Astrocyte (in vitro differentiated cells and primary cell): ENCODE measurements at regions not wholly inside any gene's neighbourhood (a gene's known extent, or its start where the extent isn't known, plus 50 kb on each side); places are given as distances from the start of the nearest gene placed in this dataset.

Experiments used
- DNase-seq: peaks from one replicate; pipeline ENCODE4 v3.0.0-alpha.2; 2010; ENCODE audit warnings: low read depth
- FAIRE-seq: peaks from 2 replicates; lab custom pipeline; 2011; peaks lifted over from hg19 to GRCh38; lab: Jason Lieb, UNC
- H2AFZ ChIP-seq: 2 replicates; pipeline ENCODE4 v1.6.0; 2012; ENCODE audit warnings: low read depth, low read length, inconsistent platforms
- H3K27ac ChIP-seq: 2 replicates; pipeline ENCODE4 v1.5.1; 2011; ENCODE audit warnings: low read depth, low read length, inconsistent platforms
- H3K27me3 ChIP-seq: 2 replicates; pipeline ENCODE4 v1.6.0; 2011; ENCODE audit warnings: low read length, inconsistent platforms; ENCODE audit not compliant: insufficient read depth
- H3K36me3 ChIP-seq: 2 replicates; pipeline ENCODE4 v1.5.1; 2011; ENCODE audit warnings: low read length, inconsistent platforms; ENCODE audit not compliant: insufficient read depth
- H3K4me1 ChIP-seq: 2 replicates; pipeline ENCODE4 v1.5.1; 2011; ENCODE audit warnings: low read length, inconsistent platforms; ENCODE audit not compliant: insufficient read depth
- H3K4me2 ChIP-seq: 2 replicates; pipeline ENCODE4 v1.6.0; 2012; ENCODE audit warnings: low read length, inconsistent platforms
- H3K4me3 ChIP-seq: 2 replicates; pipeline ENCODE4 v1.5.1; 2011; ENCODE audit warnings: low read depth, mild to moderate bottlenecking, low read length, inconsistent platforms; ENCODE audit not compliant: insufficient read depth
- H3K79me2 ChIP-seq: 2 replicates; pipeline ENCODE4 v1.6.0; 2012; ENCODE audit warnings: mild to moderate bottlenecking, low read length, inconsistent platforms; ENCODE audit not compliant: insufficient read depth
- H3K9ac ChIP-seq: 2 replicates; pipeline ENCODE4 v1.6.0; 2012; ENCODE audit warnings: mild to moderate bottlenecking, low read length, inconsistent platforms
- H3K9me3 ChIP-seq: 2 replicates; pipeline ENCODE4 v1.5.1; 2012; ENCODE audit warnings: low read depth, mild to moderate bottlenecking, low read length, inconsistent platforms; ENCODE audit not compliant: insufficient read depth
- H4K20me1 ChIP-seq: 2 replicates; pipeline ENCODE4 v1.6.0; 2012; ENCODE audit warnings: low read length, inconsistent platforms; ENCODE audit not compliant: insufficient read depth
- H3K27ac Mint-ChIP-seq: one replicate; pipeline ENCODE4 v1.8.0; 2021; ENCODE audit warnings: mild to moderate bottlenecking, mixed read lengths; ENCODE audit not compliant: unreplicated experiment
- H3K27me3 Mint-ChIP-seq: one replicate; pipeline ENCODE4 v1.8.0; 2021; ENCODE audit warnings: low read depth, mixed read lengths; ENCODE audit not compliant: unreplicated experiment
- H3K36me3 Mint-ChIP-seq: one replicate; pipeline ENCODE4 v1.8.0; 2021; ENCODE audit warnings: low read depth, mixed read lengths; ENCODE audit not compliant: unreplicated experiment
- H3K4me1 Mint-ChIP-seq: one replicate; pipeline ENCODE4 v1.8.0; 2021; ENCODE audit warnings: low read depth, mixed read lengths; ENCODE audit not compliant: unreplicated experiment
- H3K4me3 Mint-ChIP-seq: one replicate; pipeline ENCODE4 v1.8.0; 2021; ENCODE audit warnings: mild to moderate bottlenecking, moderate library complexity, mixed read lengths; ENCODE audit not compliant: unreplicated experiment
- H3K9me3 Mint-ChIP-seq: one replicate; pipeline ENCODE4 v1.8.0; 2021; ENCODE audit warnings: mild to moderate bottlenecking, mixed read lengths; ENCODE audit not compliant: unreplicated experiment
- CTCF ChIP-seq: IDR thresholded peaks from 2 replicates; pipeline ENCODE4 v1.5.1; 2011; ENCODE audit warnings: low read depth, mild to moderate bottlenecking, inconsistent platforms, low read length, moderate library complexity; ENCODE audit not compliant: insufficient read depth
- EZH2 ChIP-seq: IDR thresholded peaks from 2 replicates; pipeline ENCODE4 v1.6.1; 2012; ENCODE audit warnings: mild to moderate bottlenecking, low read length, inconsistent platforms; ENCODE audit not compliant: insufficient read depth

GRCh38 chr6:82038631-82039030 lies 208.9 kb downstream of the IBTK start:
- H3K4me2 ChIP-seq: no peak overlapping the region
- Mint-ChIP-seq H3K4me1 (peaks cover 7% of the 10 kb centered on the region), H3K4me3 (no peak overlapping the region), H3K9me3 (no peaks in the 10 kb centered on the region), H3K27ac (no peak overlapping the region), H3K36me3 (no peaks in the 10 kb centered on the region), H3K27me3 (no peaks in the 10 kb centered on the region)
- H3K27ac ChIP-seq: no peak overlapping the region
- H3K79me2 ChIP-seq: no peaks in the 10 kb centered on the region
- no peaks in the 10 kb centered on the region for H3K36me3 ChIP-seq
- H4K20me1 ChIP-seq: no peaks in the 10 kb centered on the region
- TF ChIP-seq CTCF (no peak), EZH2 (no peak)
- no peaks in the 10 kb centered on the region for H3K27me3 ChIP-seq
- FAIRE-seq: no peak
- no peak overlapping the region for H3K4me3 ChIP-seq
- no peak overlapping the region for H2AFZ ChIP-seq
- no peaks in the 10 kb centered on the region for H3K9me3 ChIP-seq
- H3K9ac ChIP-seq: no peak overlapping the region
- no peaks in the 10 kb centered on the region for H3K4me1 ChIP-seq
- DNase-seq: no peak

- H3K27me3 Mint-ChIP-seq: no peaks in the 10 kb centered on the region
- Histone ChIP-seq H3K9ac (no peak overlapping the region), H3K36me3 (no peaks in the 10 kb centered on the region), H2AFZ (no peak overlapping the region), H3K9me3 (no peaks in the 10 kb centered on the region), H3K27ac (no peak overlapping the region), H3K4me1 (peaks cover 2% of the 10 kb centered on the region), H3K79me2 (no peaks in the 10 kb centered on the region), H4K20me1 (no peaks in the 10 kb centered on the region), H3K4me2 (no peak overlapping the region), H3K27me3 (no peaks in the 10 kb centered on the region), H3K4me3 (no peak overlapping the region)
- no peak overlapping the region for H3K4me3 Mint-ChIP-seq
- FAIRE-seq: no peak
- no peak for DNase-seq
- H3K36me3 Mint-ChIP-seq: no peaks in the 10 kb centered on the region
- TF ChIP-seq EZH2 (no peak), CTCF (no peak)
- H3K9me3 Mint-ChIP-seq: no peaks in the 10 kb centered on the region
- H3K4me1 Mint-ChIP-seq: peaks cover 14% of the 10 kb centered on the region
- H3K27ac Mint-ChIP-seq: no peak overlapping the region
Observed at GRCh38 chr6:82035526-82035925, 212.0 kb downstream of the IBTK start.

- Mint-ChIP-seq H3K4me3 (no peak overlapping the region), H3K36me3 (no peaks in the 10 kb centered on the region), H3K9me3 (no peaks in the 10 kb centered on the region), H3K27me3 (no peaks in the 10 kb centered on the region), H3K27ac (peak overlapping the region; percentile 1), H3K4me1 (peaks cover 16% of the 10 kb centered on the region)
- Histone ChIP-seq H3K27ac (no peak overlapping the region), H2AFZ (peak overlapping the region; percentile 19), H3K4me2 (no peak overlapping the region), H4K20me1 (no peaks in the 10 kb centered on the region), H3K9ac (no peak overlapping the region), H3K9me3 (no peaks in the 10 kb centered on the region), H3K79me2 (no peaks in the 10 kb centered on the region), H3K4me1 (peaks cover 2% of the 10 kb centered on the region), H3K27me3 (no peaks in the 10 kb centered on the region), H3K4me3 (no peak overlapping the region), H3K36me3 (no peaks in the 10 kb centered on the region)
- TF ChIP-seq CTCF: no peak
- no peak for TF ChIP-seq EZH2
- DNase-seq (peak; percentile 27), FAIRE-seq (peak; percentile 78)
Observed at GRCh38 chr6:82033631-82034211, 213.8 kb downstream of the IBTK start.
